GM21367 (cell line): ENCODE measurements at regions not wholly inside any gene's neighbourhood (a gene's known extent, or its start where the extent isn't known, plus 50 kb on each side); places are given as distances from the start of the nearest gene placed in this dataset.
"Not testable (repeated sequence)": the region's sequence is repeated elsewhere in the genome, so short reads cannot be mapped to it uniquely, and the experiment has no call there.

ENCODE experiments used
- ATAC-seq: cut with Tn5 transposase; IDR thresholded peaks from one replicate; pipeline ENCODE4 v1.9.1; 2021; ENCODE audit not compliant: unreplicated experiment

GRCh38 chr13:55777612-55778011, 1363.1 kb upstream of the PRR20A start:
- ATAC-seq: no peak

GRCh38 chr13:55783841-55784240, 1356.9 kb upstream of the PRR20A start:
- ATAC-seq: no peak

GRCh38 chr13:55788548-55788947, 1352.2 kb upstream of the PRR20A start:
- no peak for ATAC-seq

GRCh38 chr13:55792544-55793193, 1348.0 kb upstream of the PRR20A start:
- ATAC-seq: no peak

GRCh38 chr13:55815458-55816033, 1325.2 kb upstream of the PRR20A start:
- no peak for ATAC-seq

GRCh38 chr13:55816976-55817601, 1323.6 kb upstream of the PRR20A start:
- no peak for ATAC-seq

- ATAC-seq: no peak
Measured at GRCh38 chr13:55820817-55821216, 1319.9 kb upstream of the PRR20A start.

- ATAC-seq: no peak
Measured at GRCh38 chr13:55869648-55870047, 1271.1 kb upstream of the PRR20A start.

GRCh38 chr13:55887561-55887960, 1253.2 kb upstream of the PRR20A start:
- no peak for ATAC-seq

GRCh38 chr13:55893540-55893939, 1247.2 kb upstream of the PRR20A start:
- no peak for ATAC-seq

- no peak for ATAC-seq
Measured at GRCh38 chr13:55937180-55937579, 1203.5 kb upstream of the PRR20A start.

GRCh38 chr13:55948175-55948574, 1192.5 kb upstream of the PRR20A start:
- no peak for ATAC-seq

- ATAC-seq: no peak
Measured at GRCh38 chr13:55963934-55964333, 1176.8 kb upstream of the PRR20A start.

GRCh38 chr13:55967055-55967454, 1173.7 kb upstream of the PRR20A start:
- ATAC-seq: no peak

GRCh38 chr13:55977436-55977835, 1163.3 kb upstream of the PRR20A start:
- ATAC-seq: no peak

- no peak for ATAC-seq
Measured at GRCh38 chr13:55981381-55981780, 1159.3 kb upstream of the PRR20A start.

GRCh38 chr13:55984026-55984425, 1156.7 kb upstream of the PRR20A start:
- ATAC-seq: not testable (repeated sequence)

- ATAC-seq: no peak
Measured at GRCh38 chr13:55990631-55991030, 1150.1 kb upstream of the PRR20A start.

- ATAC-seq: no peak
Measured at GRCh38 chr13:55991666-55992065, 1149.1 kb upstream of the PRR20A start.

GRCh38 chr13:55992145-55992544, 1148.6 kb upstream of the PRR20A start:
- ATAC-seq: no peak

GRCh38 chr13:55999709-56000108, 1141.0 kb upstream of the PRR20A start:
- no peak for ATAC-seq

- ATAC-seq: no peak
Measured at GRCh38 chr13:56009418-56009817, 1131.3 kb upstream of the PRR20A start.

- no peak for ATAC-seq
Measured at GRCh38 chr13:56012644-56013043, 1128.1 kb upstream of the PRR20A start.
